ENCODE measurements at regions not wholly inside any gene's neighbourhood (a gene's known extent, or its start where the extent isn't known, plus 50 kb on each side); places are given as distances from the start of the nearest gene placed in this dataset.

DNA sequence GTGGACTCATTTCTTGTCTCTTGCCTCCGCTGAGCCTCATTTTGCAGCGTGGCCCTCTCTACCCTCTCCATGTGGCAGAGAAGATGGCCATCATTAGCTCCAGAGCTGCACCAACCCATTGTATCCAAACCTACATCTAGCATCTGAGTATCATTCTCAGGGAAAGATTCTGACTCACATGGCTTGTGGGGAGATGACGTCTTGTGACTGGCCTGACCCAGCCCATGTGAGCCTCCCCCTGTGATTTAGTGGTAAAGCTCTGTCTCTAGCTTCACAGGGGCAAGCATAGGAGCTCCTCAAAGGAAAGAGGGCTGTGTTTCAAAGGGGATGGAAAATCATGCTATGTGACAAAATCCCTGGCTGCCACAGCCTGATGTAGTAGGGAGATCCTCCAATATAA is 87.4 kb upstream of the RBMS1 start:
- TF ChIP-seq, protein P1, sequence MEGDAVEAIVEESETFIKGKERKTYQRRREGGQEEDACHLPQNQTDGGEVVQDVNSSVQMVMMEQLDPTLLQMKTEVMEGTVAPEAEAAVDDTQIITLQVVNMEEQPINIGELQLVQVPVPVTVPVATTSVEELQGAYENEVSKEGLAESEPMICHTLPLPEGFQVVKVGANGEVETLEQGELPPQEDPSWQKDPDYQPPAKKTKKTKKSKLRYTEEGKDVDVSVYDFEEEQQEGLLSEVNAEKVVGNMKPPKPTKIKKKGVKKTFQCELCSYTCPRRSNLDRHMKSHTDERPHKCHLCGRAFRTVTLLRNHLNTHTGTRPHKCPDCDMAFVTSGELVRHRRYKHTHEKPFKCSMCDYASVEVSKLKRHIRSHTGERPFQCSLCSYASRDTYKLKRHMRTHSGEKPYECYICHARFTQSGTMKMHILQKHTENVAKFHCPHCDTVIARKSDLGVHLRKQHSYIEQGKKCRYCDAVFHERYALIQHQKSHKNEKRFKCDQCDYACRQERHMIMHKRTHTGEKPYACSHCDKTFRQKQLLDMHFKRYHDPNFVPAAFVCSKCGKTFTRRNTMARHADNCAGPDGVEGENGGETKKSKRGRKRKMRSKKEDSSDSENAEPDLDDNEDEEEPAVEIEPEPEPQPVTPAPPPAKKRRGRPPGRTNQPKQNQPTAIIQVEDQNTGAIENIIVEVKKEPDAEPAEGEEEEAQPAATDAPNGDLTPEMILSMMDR (IDR thresholded peaks at IDR 0.05 in 8 of 11, conservative IDR thresholded peaks at IDR 0.05 in 3 of 11) = no peak
- no peak for TF ChIP-seq POLR2A (IDR thresholded peaks at IDR 0.05)
- no peak for TF ChIP-seq POLR2AphosphoS5 (IDR thresholded peaks at IDR 0.05)
